ENCODE measurements at regions not wholly inside any gene's neighbourhood (a gene's known extent, or its start where the extent isn't known, plus 50 kb on each side); places are given as distances from the start of the nearest gene placed in this dataset.

DNA sequence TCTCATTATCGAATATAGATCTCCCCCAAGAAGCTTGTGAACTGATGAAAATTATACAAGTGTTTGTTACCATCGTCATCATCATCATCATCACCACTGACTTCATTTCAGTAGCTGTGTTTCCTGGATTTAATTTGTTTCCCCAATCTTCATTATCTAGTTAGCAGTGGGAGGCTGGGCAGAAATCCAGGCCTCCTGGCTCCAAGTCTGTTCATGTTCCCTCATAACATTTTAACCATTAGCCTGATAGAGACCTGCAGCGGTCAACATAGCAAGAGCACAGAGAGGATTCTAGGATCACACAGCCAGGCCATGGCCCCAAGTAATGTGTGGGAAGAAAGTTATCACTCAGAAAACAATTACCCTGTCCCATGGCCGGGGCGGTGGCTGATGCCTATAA is 526.2 kb upstream of the CDH11 start:
- TF ChIP-seq Cebpa-rat (IDR thresholded peaks at IDR 0.05): no peak
- Histone ChIP-seq H3K27ac (no peak overlapping the region), H4K20me1 (no peaks in the 10 kb centered on the region), H3K4me3 (no peak overlapping the region), H3K27me3 (no peaks in the 10 kb centered on the region), H3K36me3 (no peaks in the 10 kb centered on the region), H3K4me2 (no peak overlapping the region), H3K4me1 (no peaks in the 10 kb centered on the region), H3K9ac (no peak overlapping the region), H3K9me3 (replicated peaks in 1 of 11) (no peaks in the 10 kb centered on the region)

GRCh38 chr16:65644821-65645220 is 523.0 kb upstream of the CDH11 start:
- Histone ChIP-seq H3K27me3 (no peaks in the 10 kb centered on the region), H3K9ac (no peak overlapping the region), H3K4me1 (no peaks in the 10 kb centered on the region), H3K4me2 (no peak overlapping the region), H3K36me3 (no peaks in the 10 kb centered on the region), H4K20me1 (no peaks in the 10 kb centered on the region), H3K4me3 (no peak overlapping the region), H3K9me3 (replicated peaks in 1 of 11) (no peaks in the 10 kb centered on the region), H3K27ac (no peak overlapping the region)
- no peak for TF ChIP-seq Cebpa-rat (IDR thresholded peaks at IDR 0.05)

- Histone ChIP-seq H3K27ac (no peak overlapping the region), H3K27me3 (no peaks in the 10 kb centered on the region), H3K4me3 (no peak overlapping the region), H3K4me1 (0 out of 20 replicates have a peak, but pooled peaks cover 0 to 8% (median 0%) of the 10 kb centered on the region in 10 experiments), H3K36me3 (no peaks in the 10 kb centered on the region), H3K9ac (no peak overlapping the region), H4K20me1 (no peaks in the 10 kb centered on the region), H3K9me3 (replicated peaks in 1 of 11) (no peaks in the 10 kb centered on the region), H3K4me2 (no peak overlapping the region)
- no peak for TF ChIP-seq Cebpa-rat (IDR thresholded peaks at IDR 0.05)
Observed at GRCh38 chr16:65641762-65642289, 520.0 kb upstream of the CDH11 start.

GRCh38 chr16:65641049-65641761 is 519.3 kb upstream of the CDH11 start:
- no peak overlapping the region for H3K4me3 ChIP-seq
- H3K36me3 ChIP-seq: no peaks in the 10 kb centered on the region
- H3K4me1 ChIP-seq: 0 out of 20 replicates have a peak, but pooled peaks cover 0 to 8% (median 0%) of the 10 kb centered on the region in 10 experiments
- H3K27ac ChIP-seq: no peak overlapping the region
- no peaks in the 10 kb centered on the region for H3K9me3 ChIP-seq (replicated peaks in 1 of 11)
- no peaks in the 10 kb centered on the region for H4K20me1 ChIP-seq
- no peak overlapping the region for H3K4me2 ChIP-seq
- no peaks in the 10 kb centered on the region for H3K27me3 ChIP-seq
- no peak overlapping the region for H3K9ac ChIP-seq
- TF ChIP-seq Cebpa-rat (IDR thresholded peaks at IDR 0.05): no peak

DNA sequence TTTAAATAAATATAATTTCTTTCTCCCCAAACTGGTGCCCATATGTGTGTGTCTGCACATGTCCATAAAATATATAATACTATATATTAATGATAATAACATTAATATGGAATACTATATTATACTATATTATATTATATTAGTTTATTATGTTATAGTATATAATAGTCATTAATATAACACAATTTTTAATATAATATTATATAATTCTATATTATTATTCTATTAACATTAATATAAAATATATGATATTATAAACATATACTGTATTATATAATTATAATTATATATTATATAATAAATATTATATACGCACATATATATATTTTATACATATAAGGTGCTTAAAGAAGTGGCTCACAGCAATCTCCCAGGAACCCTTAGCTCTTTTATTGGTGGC is 513.0 kb upstream of the CDH11 start:
- no peak overlapping the region for H3K9ac ChIP-seq
- H3K27me3 ChIP-seq: no peaks in the 10 kb centered on the region
- peak overlapping the region in 4 of 11 experiments; percentile 73 to 81 (median 76); a peak in 5 of 22 replicates for H3K27ac ChIP-seq
- H3K36me3 ChIP-seq: no peaks in the 10 kb centered on the region
- H4K20me1 ChIP-seq: no peaks in the 10 kb centered on the region
- peak overlapping the region in 7 of 11 experiments; percentile 71 to 91 (median 81); a peak in 12 of 22 replicates for H3K4me2 ChIP-seq
- no peak overlapping the region for H3K4me3 ChIP-seq
- TF ChIP-seq Cebpa-rat (IDR thresholded peaks at IDR 0.05): no peak
- peaks cover 0 to 27% (median 6%) of the 10 kb centered on the region in 11 experiments; a peak in 7 of 22 replicates for H3K9me3 ChIP-seq (replicated peaks in 1 of 11)
- peaks cover 6 to 37% (median 20%) of the 10 kb centered on the region in 10 experiments; a peak in 19 of 20 replicates for H3K4me1 ChIP-seq

DNA sequence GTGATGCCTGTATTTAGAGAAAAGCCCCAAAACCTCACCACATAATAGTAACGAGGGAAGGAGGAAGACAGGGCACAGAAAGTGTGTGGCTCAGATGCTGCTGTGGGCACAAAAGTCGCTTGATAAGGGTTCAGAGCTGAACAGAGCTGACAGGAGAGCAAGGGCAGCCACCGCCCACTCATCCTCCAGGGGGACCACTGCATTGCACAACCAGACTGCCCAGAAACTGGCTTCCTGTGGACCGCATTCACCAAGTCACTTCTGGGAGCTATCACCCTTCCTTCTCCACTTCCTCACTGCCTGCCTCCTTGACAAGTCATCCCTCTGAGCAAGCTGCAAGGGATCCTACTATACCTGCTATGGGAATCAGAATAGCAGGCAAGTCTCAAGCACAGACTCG is 512.4 kb upstream of the CDH11 start:
- TF ChIP-seq Cebpa-rat (IDR thresholded peaks at IDR 0.05): peak in 10 of 11 experiments; percentile 50 to 89 (median 83); a peak in 16 of 22 replicates
- peak overlapping the region; percentile 16 to 91 (median 77); a peak in 21 of 22 replicates for H3K4me2 ChIP-seq
- H3K9ac ChIP-seq: peak overlapping the region in 9 of 11 experiments; percentile 14 to 67 (median 56); a peak in 15 of 22 replicates

GRCh38 chr16:65624666-65625065 is 502.8 kb upstream of the CDH11 start:
- Histone ChIP-seq H3K36me3 (no peaks in the 10 kb centered on the region), H3K27me3 (no peaks in the 10 kb centered on the region)
- TF ChIP-seq Cebpa-rat (IDR thresholded peaks at IDR 0.05): no peak

More for the DNA sequence above, 512.4 kb upstream of the CDH11 start:
- H3K4me3 ChIP-seq: peak overlapping the region in 3 of 10 experiments; percentile 15 to 35 (median 27); a peak in 5 of 20 replicates
- no peaks in the 10 kb centered on the region for H4K20me1 ChIP-seq
- no peaks in the 10 kb centered on the region for H3K27me3 ChIP-seq
- H3K27ac ChIP-seq: peak overlapping the region in 9 of 11 experiments; percentile 16 to 81 (median 73); a peak in 17 of 22 replicates
- H3K4me1 ChIP-seq: peaks cover 6 to 37% (median 20%) of the 10 kb centered on the region in 10 experiments; a peak in 19 of 20 replicates
- peaks cover 0 to 27% (median 6%) of the 10 kb centered on the region in 11 experiments; a peak in 7 of 22 replicates for H3K9me3 ChIP-seq (replicated peaks in 1 of 11)
- H3K36me3 ChIP-seq: no peaks in the 10 kb centered on the region

GRCh38 chr16:65624229-65624628 is 502.4 kb upstream of the CDH11 start:
- Histone ChIP-seq H3K27ac (peak overlapping the region in 9 of 11 experiments; percentile 1 to 67 (median 52); a peak in 16 of 22 replicates), H3K4me3 (no peak overlapping the region), H3K4me1 (peaks cover 47 to 70% (median 64%) of the 10 kb centered on the region in 10 experiments), H3K9ac (peak overlapping the region in 4 of 11 experiments; percentile 10 to 44 (median 32); a peak in 4 of 22 replicates), H3K27me3 (no peaks in the 10 kb centered on the region), H3K9me3 (replicated peaks in 1 of 11) (no peaks in the 10 kb centered on the region), H3K36me3 (no peaks in the 10 kb centered on the region), H4K20me1 (no peaks in the 10 kb centered on the region), H3K4me2 (peak overlapping the region; percentile 41 to 91 (median 75))
- no peak for TF ChIP-seq Cebpa-rat (IDR thresholded peaks at IDR 0.05)

More at GRCh38 chr16:65624666-65625065, 502.8 kb upstream of the CDH11 start:
- Histone ChIP-seq H3K4me3 (no peak overlapping the region), H3K27ac (peak overlapping the region in 9 of 11 experiments; percentile 1 to 67 (median 52); a peak in 16 of 22 replicates), H3K9me3 (replicated peaks in 1 of 11) (no peaks in the 10 kb centered on the region), H4K20me1 (no peaks in the 10 kb centered on the region), H3K4me1 (peaks cover 43 to 66% (median 60%) of the 10 kb centered on the region in 10 experiments), H3K9ac (peak overlapping the region in 4 of 11 experiments; percentile 10 to 44 (median 32); a peak in 4 of 22 replicates), H3K4me2 (peak overlapping the region; percentile 41 to 91 (median 75))

- peaks cover 61 to 81% (median 77%) of the 10 kb centered on the region in 10 experiments for H3K4me1 ChIP-seq
- no peaks in the 10 kb centered on the region for H3K27me3 ChIP-seq
- peak overlapping the region; percentile 17 to 91 (median 80); a peak in 20 of 22 replicates for H3K4me2 ChIP-seq
- no peak for TF ChIP-seq Cebpa-rat (IDR thresholded peaks at IDR 0.05)
- no peak overlapping the region for H3K4me3 ChIP-seq
- no peaks in the 10 kb centered on the region for H3K36me3 ChIP-seq
- H3K27ac ChIP-seq: peak overlapping the region in 7 of 11 experiments; percentile 15 to 67 (median 52); a peak in 14 of 22 replicates
- no peaks in the 10 kb centered on the region for H4K20me1 ChIP-seq
- H3K9me3 ChIP-seq (replicated peaks in 1 of 11): no peaks in the 10 kb centered on the region
- H3K9ac ChIP-seq: peak overlapping the region in 3 of 11 experiments; percentile 10 to 41 (median 20); a peak in 1 of 22 replicates
Observed at GRCh38 chr16:65622871-65623270, 501.0 kb upstream of the CDH11 start.

Measured in BLaER1 treated with 17β-estradiol and CSF1 and Interleukin-3, amounts not matched to agents 10 nM and 100 nM (cell line).